ENCODE measurements at regions not wholly inside any gene's neighbourhood (a gene's known extent, or its start where the extent isn't known, plus 50 kb on each side); places are given as distances from the start of the nearest gene placed in this dataset.

DNA sequence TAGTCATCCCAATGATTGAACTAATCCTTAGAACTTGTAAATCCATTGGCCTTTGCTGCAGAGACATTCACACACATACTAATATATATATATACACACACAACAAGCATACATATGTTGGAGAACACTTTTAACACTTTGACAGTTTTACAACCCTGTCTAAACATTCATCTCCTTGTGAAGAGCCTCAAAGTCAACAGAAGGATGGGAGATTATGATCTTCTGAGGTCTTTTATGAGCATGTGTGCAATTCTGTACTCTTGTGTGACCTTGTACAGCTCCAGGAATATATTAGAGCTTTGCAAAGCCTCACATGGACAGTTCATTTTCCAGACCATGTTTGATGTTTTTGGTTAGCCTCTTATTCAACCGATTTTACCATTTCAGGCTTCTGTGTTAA is 589.0 kb downstream of the NXPH1 start:
- TF ChIP-seq, protein P1, sequence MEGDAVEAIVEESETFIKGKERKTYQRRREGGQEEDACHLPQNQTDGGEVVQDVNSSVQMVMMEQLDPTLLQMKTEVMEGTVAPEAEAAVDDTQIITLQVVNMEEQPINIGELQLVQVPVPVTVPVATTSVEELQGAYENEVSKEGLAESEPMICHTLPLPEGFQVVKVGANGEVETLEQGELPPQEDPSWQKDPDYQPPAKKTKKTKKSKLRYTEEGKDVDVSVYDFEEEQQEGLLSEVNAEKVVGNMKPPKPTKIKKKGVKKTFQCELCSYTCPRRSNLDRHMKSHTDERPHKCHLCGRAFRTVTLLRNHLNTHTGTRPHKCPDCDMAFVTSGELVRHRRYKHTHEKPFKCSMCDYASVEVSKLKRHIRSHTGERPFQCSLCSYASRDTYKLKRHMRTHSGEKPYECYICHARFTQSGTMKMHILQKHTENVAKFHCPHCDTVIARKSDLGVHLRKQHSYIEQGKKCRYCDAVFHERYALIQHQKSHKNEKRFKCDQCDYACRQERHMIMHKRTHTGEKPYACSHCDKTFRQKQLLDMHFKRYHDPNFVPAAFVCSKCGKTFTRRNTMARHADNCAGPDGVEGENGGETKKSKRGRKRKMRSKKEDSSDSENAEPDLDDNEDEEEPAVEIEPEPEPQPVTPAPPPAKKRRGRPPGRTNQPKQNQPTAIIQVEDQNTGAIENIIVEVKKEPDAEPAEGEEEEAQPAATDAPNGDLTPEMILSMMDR (IDR thresholded peaks at IDR 0.05; ENCODE audit: insufficient read depth, low read depth, low read length), result no peak
- no peak for TF ChIP-seq EZH2 (IDR thresholded peaks at IDR 0.05; ENCODE audit: insufficient read depth, low read length)

All from astrocyte (in vitro differentiated cells and primary cell).